ENCODE measurements at regions not wholly inside any gene's neighbourhood (a gene's known extent, or its start where the extent isn't known, plus 50 kb on each side); places are given as distances from the start of the nearest gene placed in this dataset.

- TF ChIP-seq CTCF (IDR thresholded peaks at IDR 0.05) (no peak), POLR2A (IDR thresholded peaks at IDR 0.05) (no peak)
These were observed 589.5 kb upstream of the TBX3 start for GRCh38 chr12:115273456-115273855.
